Colonic mucosa (tissue), 4 donors: ENCODE measurements at regions not wholly inside any gene's neighbourhood (a gene's known extent, or its start where the extent isn't known, plus 50 kb on each side); places are given as distances from the start of the nearest gene placed in this dataset.
"Not testable (repeated sequence)": the region's sequence is repeated elsewhere in the genome, so short reads cannot be mapped to it uniquely, and the experiment has no call there.

ENCODE experiments used
- DNase-seq: peaks from one replicate; pipeline ENCODE4 v3.0.0-alpha.2; 2020
- H3K27ac ChIP-seq: fragments of 200-600 bp; one replicate; pipeline ENCODE4 v1.8.0; 2021
- H3K27me3 ChIP-seq: fragments of 200-600 bp; one replicate; pipeline ENCODE4 v1.8.0; 2021
- H3K36me3 ChIP-seq: fragments of 200-600 bp; one replicate; pipeline ENCODE4 v1.8.0; 2021
- H3K4me1 ChIP-seq: fragments of 200-600 bp; one replicate; pipeline ENCODE4 v1.8.0; 2021; ENCODE audit warnings: mild to moderate bottlenecking
- H3K4me3 ChIP-seq: fragments of 200-600 bp; one replicate; pipeline ENCODE4 v1.8.0; 2021
- H3K9ac ChIP-seq, 2 donors: one replicate each; pipeline ENCODE4 v1.7.0; 2013; ENCODE audit warnings: control low read depth in 2 of 2, low read depth in 2 of 2, low read length in 2 of 2
- H3K9me3 ChIP-seq: fragments of 200-600 bp; one replicate; pipeline ENCODE4 v1.8.0; 2021
- CTCF ChIP-seq: fragments of 200-600 bp; IDR thresholded peaks from one replicate; pipeline ENCODE4 v1.8.0; 2022; ENCODE audit warnings: antibody characterized with exemption, mild to moderate bottlenecking
- intact Hi-C: fragments of 100-400 bp; cut with DNase I; formaldehyde crosslinking; loops from one replicate; pipeline ENCODE4 v1.14.1; 2022
- donor health status: healthy.
- donor health status: DM: no; HTN: no; CAD: no.
- donor health status: DM: no; HTN: no; CAD: no.

DNA sequence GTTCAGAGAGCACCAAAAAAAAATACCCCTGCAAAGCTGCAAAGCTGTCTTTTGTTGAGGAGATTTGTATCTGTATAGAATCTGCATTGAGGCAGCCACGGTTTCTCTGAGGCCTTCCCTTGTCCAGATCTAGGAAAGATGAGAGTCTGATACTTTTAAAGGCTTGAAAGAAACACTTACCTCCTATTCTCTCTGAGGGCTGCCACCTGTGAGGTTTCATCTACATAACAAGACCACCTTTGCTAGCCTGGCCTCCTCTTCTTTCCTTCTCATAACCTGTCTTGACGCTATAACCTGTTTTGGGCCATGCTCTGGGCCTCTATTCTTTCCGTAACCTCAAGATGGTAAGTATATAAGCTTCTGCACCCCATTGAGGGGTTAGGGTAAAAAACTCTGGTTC lies 779.6 kb upstream of the HTR2C start:
- TF ChIP-seq CTCF, result no peak
- no peak for DNase-seq
- no peak overlapping the region for H3K4me3 ChIP-seq

DNA sequence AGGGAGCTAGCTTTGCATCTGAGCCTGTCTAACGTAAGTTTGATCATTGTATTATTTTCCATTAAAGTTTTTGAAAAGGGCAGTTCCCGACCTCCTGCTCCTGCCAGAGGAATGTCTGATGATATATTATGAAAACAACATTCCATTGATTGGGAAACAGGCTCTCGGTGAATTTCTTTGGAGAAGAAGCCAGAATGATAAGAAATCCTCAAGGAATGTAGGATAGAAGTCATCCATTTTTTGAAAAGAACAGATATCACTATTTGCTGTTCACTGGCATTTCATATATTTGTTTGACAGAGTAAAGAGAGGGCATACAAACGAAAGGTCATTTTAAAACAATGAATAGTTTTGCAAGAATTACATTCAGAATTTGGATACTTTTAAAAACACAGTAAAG lies 781.0 kb upstream of the HTR2C start:
- no peak overlapping the region for H3K4me3 ChIP-seq

More for the DNA sequence above, 779.6 kb upstream of the HTR2C start:
- Histone ChIP-seq H3K9me3 (no peaks in the 10 kb centered on the region), H3K4me1 (no peaks in the 10 kb centered on the region), H3K27ac (no peak overlapping the region), H3K9ac (no peak overlapping the region), H3K27me3 (no peaks in the 10 kb centered on the region), H3K36me3 (no peaks in the 10 kb centered on the region)
- intact Hi-C loops, result no loop called here

GRCh38 chrX:113800955-113801354 lies 782.9 kb upstream of the HTR2C start:
- H3K27me3 ChIP-seq, result no peaks in the 10 kb centered on the region
- no peak for DNase-seq
- H3K36me3 ChIP-seq, result no peaks in the 10 kb centered on the region
- H3K4me1 ChIP-seq, result no peaks in the 10 kb centered on the region
- intact Hi-C loops, result no loop called here
- no peak overlapping the region for H3K4me3 ChIP-seq
- H3K9ac ChIP-seq, result no peak overlapping the region
- no peak overlapping the region for H3K27ac ChIP-seq
- H3K9me3 ChIP-seq, result no peaks in the 10 kb centered on the region
- no peak for TF ChIP-seq CTCF

More for the DNA sequence above, 781.0 kb upstream of the HTR2C start:
- no peak overlapping the region for H3K9ac ChIP-seq
- DNase-seq, result no peak
- intact Hi-C loops, result no loop called here
- no peaks in the 10 kb centered on the region for H3K27me3 ChIP-seq
- H3K27ac ChIP-seq, result no peak overlapping the region
- no peaks in the 10 kb centered on the region for H3K4me1 ChIP-seq
- no peak for TF ChIP-seq CTCF
- H3K36me3 ChIP-seq, result no peaks in the 10 kb centered on the region
- H3K9me3 ChIP-seq, result no peaks in the 10 kb centered on the region

DNA sequence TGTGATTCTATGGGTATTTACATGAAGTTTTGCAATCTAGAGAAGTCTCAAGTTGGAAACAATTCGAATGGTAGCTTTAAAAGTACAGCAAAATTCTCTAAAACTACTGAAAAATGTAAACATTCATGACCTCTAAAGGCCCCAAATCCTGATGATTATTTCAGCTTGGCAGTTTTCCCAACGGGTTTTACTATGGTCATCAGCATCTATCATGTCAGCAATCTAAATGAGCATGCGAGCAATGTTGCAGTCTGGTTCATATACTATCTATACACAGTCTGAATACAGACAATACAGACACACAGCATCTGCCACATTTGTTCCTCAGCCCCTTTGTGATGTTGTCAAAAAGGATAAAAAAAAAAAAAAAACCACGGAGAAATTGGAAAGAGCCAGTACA lies 790.3 kb upstream of the HTR2C start:
- H3K36me3 ChIP-seq, result no peaks in the 10 kb centered on the region
- no peak overlapping the region for H3K9ac ChIP-seq

DNA sequence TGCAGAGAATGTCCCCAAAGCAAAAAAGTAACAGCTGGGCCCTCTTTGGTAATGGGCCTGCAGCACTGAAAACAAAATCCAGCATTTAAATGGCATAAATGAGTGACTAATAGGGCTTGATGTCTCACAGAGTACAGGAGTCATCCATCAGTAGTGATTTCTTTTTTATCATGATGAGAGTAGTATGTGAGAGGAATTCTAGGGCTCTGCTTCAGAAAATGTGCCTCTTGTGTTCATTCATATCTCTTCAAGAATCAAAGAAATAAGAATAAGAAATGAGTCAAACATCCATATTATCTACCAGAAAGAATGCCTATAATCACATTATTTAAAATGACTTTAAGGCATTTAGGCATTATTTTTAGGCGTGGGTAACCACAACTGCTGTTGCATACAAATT lies 792.9 kb upstream of the HTR2C start:
- H3K4me1 ChIP-seq, result no peaks in the 10 kb centered on the region
- no peak overlapping the region for H3K27ac ChIP-seq
- no peak overlapping the region for H3K4me3 ChIP-seq
- H3K27me3 ChIP-seq, result no peaks in the 10 kb centered on the region
- no peak for TF ChIP-seq CTCF
- no peaks in the 10 kb centered on the region for H3K9me3 ChIP-seq
- no peaks in the 10 kb centered on the region for H3K36me3 ChIP-seq
- DNase-seq, result no peak
- intact Hi-C loops, result no loop called here
- H3K9ac ChIP-seq, result no peak overlapping the region

More for the DNA sequence above, 790.3 kb upstream of the HTR2C start:
- Histone ChIP-seq H3K4me1 (no peaks in the 10 kb centered on the region), H3K9me3 (no peaks in the 10 kb centered on the region), H3K27ac (no peak overlapping the region), H3K4me3 (no peak overlapping the region), H3K27me3 (no peaks in the 10 kb centered on the region)
- intact Hi-C loops, result no loop called here
- no peak for TF ChIP-seq CTCF
- no peak for DNase-seq

- H3K9ac ChIP-seq, H3K27me3 ChIP-seq, H3K27ac ChIP-seq, H3K9me3 ChIP-seq, DNase-seq, H3K4me3 ChIP-seq, H3K4me1 ChIP-seq, H3K36me3 ChIP-seq, intact Hi-C loops: not testable (repeated sequence)
Observed at GRCh38 chrX:113784754-113785153, 799.1 kb upstream of the HTR2C start.
